Panc1 (cell line): ENCODE measurements at regions not wholly inside any gene's neighbourhood (a gene's known extent, or its start where the extent isn't known, plus 50 kb on each side); places are given as distances from the start of the nearest gene placed in this dataset.

ENCODE experiments used
- ATAC-seq: fragments of 200-7000 bp; cut with Tn5 transposase; 2 replicates; pipeline ENCODE4 v1.9.1; 2020; ENCODE audit warnings: mild to moderate bottlenecking, moderate library complexity
- BruUV-seq: library from RNA; stranded (reverse); fragments of 400-500 nt; replicated peaks from 2 replicates; lab custom pipeline; 2021; lab: Mats Ljungman, UMichigan
- CTCF ChIA-PET: fragments of 300-600 bp; sonication (Branson Sonifier 250); formaldehyde crosslinking; loops from one replicate; lab custom pipeline; 2022; ENCODE audit warnings: antibody characterized with exemption; lab: Charles Lee
- POLR2A ChIA-PET: fragments of 300-600 bp; sonication (Branson Sonifier 250); formaldehyde crosslinking; loops from one replicate; lab custom pipeline; 2022; ENCODE audit warnings: antibody characterized with exemption; lab: Charles Lee
- DNase-seq: peaks from one replicate; pipeline ENCODE4 v3.0.0-alpha.2; 2010; ENCODE audit warnings: low read depth, low spot score
- H3K27ac ChIP-seq: 2 replicates; pipeline ENCODE4 v1.5.1; 2011; ENCODE audit warnings: mild to moderate bottlenecking, low read length, inconsistent platforms
- H3K27me3 ChIP-seq: fragments of 200-500 bp; sonication (Bioruptor generic); 2 replicates; pipeline ENCODE4 v1.6.0; 2014; ENCODE audit warnings: low read length, inconsistent platforms; ENCODE audit not compliant: control insufficient read depth, insufficient read depth
- H3K36me3 ChIP-seq: fragments of 200-500 bp; sonication (Bioruptor generic); 2 replicates; pipeline ENCODE4 v1.5.1; 2014; ENCODE audit warnings: inconsistent platforms, mild to moderate bottlenecking, low read length, moderate library complexity; ENCODE audit not compliant: control insufficient read depth, insufficient read depth
- H3K4me1 ChIP-seq: 2 replicates; pipeline ENCODE4 v1.5.1; 2011; ENCODE audit warnings: inconsistent platforms, mild to moderate bottlenecking, low read length, moderate library complexity; ENCODE audit not compliant: control insufficient read depth, insufficient read depth
- H3K4me3 ChIP-seq, 2 experiments: 2 replicates each; pipeline ENCODE4 v1.5.1; 2011 to 2012; ENCODE audit warnings: low read depth in 2 of 2, low read length in 2 of 2, mild to moderate bottlenecking in 2 of 2, inconsistent platforms in 1 of 2, moderate library complexity in 1 of 2
- H3K9me3 ChIP-seq: fragments of 200-500 bp; sonication (Bioruptor generic); 2 replicates; pipeline ENCODE4 v1.5.1; 2014; ENCODE audit warnings: low read depth, mild to moderate bottlenecking, inconsistent platforms, low read length, moderate library complexity; ENCODE audit not compliant: control insufficient read depth, insufficient read depth
- CTCF ChIP-seq: fragments of 450-650 bp; IDR thresholded peaks from 2 replicates; pipeline ENCODE4 v1.5.1; 2017; ENCODE audit warnings: mild to moderate bottlenecking
- POLR2AphosphoS5 ChIP-seq: IDR thresholded peaks from 2 replicates; pipeline ENCODE4 v1.6.1; 2012; ENCODE audit warnings: mild to moderate bottlenecking, low read depth, low read length, moderate library complexity
- REST ChIP-seq, 2 experiments: IDR thresholded peaks; 2 replicates each; pipeline ENCODE4 v1.6.1; 2011 to 2012; ENCODE audit warnings: low read depth in 2 of 2, control low read depth in 1 of 2, low read length in 1 of 2, mild to moderate bottlenecking in 1 of 2, moderate library complexity in 1 of 2; ENCODE audit not compliant: insufficient read depth in 1 of 2
- SIN3A ChIP-seq: IDR thresholded peaks from 2 replicates; pipeline ENCODE4 v1.6.1; 2012; ENCODE audit warnings: low read depth, mild to moderate bottlenecking, low read length, moderate library complexity, borderline replicate concordance; ENCODE audit not compliant: insufficient read depth
- TCF7L2 ChIP-seq: IDR thresholded peaks from 2 replicates; pipeline ENCODE4 v1.6.1; 2011; ENCODE audit warnings: mild to moderate bottlenecking, low read depth, low read length, inconsistent platforms
- in situ Hi-C: cut with HindIII; loops from 2 replicates; pipeline ENCODE4 v1.10.0; 2016; ENCODE audit warnings: low sequenced_read_pairs, low pct_unique_long_range_greater_than_20kb
- intact Hi-C: fragments of 100-400 bp; cut with micrococcal nuclease; formaldehyde crosslinking; loops from one replicate; pipeline ENCODE4 v1.10.0; 2022; ENCODE audit not compliant: unreplicated experiment

DNA sequence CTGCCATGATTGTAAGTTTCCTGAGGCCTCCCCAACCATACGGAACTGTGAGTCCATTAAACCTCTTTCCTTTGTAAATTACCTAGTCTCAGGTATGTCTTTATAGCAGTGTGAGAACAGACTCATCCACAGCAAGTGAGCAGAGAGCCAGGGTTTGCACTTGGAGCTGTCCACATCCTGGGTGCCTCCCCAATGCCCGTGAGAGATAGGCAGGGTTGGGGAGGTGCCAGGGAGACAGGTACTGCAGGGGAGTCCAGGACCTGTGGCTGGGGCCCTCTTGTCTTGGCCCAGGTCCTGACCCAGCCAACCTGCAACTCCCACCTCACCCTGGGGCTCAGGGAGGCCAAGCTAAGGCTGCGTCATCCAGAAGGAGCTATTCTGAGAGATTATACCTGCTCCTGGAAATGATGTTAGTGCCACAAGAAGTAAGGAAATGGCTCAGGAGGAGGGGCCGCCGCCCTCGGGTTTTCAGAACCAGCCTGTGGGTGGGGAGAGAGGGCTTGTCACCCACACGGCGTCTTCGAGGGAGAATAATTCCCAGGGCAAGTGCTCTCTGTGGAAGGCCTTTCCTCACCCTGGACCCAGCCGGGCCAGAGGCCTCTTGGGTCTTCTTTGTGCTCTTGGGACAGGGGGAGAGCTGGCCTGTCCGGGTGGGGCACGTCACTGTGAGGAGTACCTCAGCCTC, 66.5 kb downstream of the ADRA2C start:
- intact Hi-C loops, result no loop called here
- ChIA-PET CTCF (no interaction called here), POLR2A (no interaction called here)
- TF ChIP-seq CTCF (no peak), REST (IDR thresholded peaks at IDR 0.05; ENCODE audit: insufficient read depth in 1 of 2, low read depth in 2 of 2, low read length in 1 of 2) (no peak), POLR2AphosphoS5 (no peak), SIN3A (no peak), TCF7L2 (no peak)
- H3K27ac ChIP-seq, result no peak overlapping the region
- no peaks in the 10 kb centered on the region for H3K27me3 ChIP-seq
- H3K36me3 ChIP-seq, result no peaks in the 10 kb centered on the region
- no peaks in the 10 kb centered on the region for H3K9me3 ChIP-seq
- in situ Hi-C loops, result no loop called here
- H3K4me3 ChIP-seq, result no peak overlapping the region
- BruUV-seq, result no TSS peak
- ATAC-seq, result no peak
- DNase-seq, result no peak
- peaks cover 5% of the 10 kb centered on the region; the same call in 1 of the 2 replicates for H3K4me1 ChIP-seq

- Histone ChIP-seq H3K27me3 (no peaks in the 10 kb centered on the region), H3K4me1 (peaks cover under 1% of the 10 kb centered on the region; the same call in 1 of the 2 replicates), H3K36me3 (no peaks in the 10 kb centered on the region), H3K27ac (no peak overlapping the region), H3K4me3 (no peak overlapping the region), H3K9me3 (no peaks in the 10 kb centered on the region)
- CTCF ChIA-PET, result no interaction called here
- intact Hi-C loops, result no loop called here
- TF ChIP-seq CTCF (no peak), POLR2AphosphoS5 (no peak), SIN3A (no peak), REST (IDR thresholded peaks at IDR 0.05; ENCODE audit: insufficient read depth in 1 of 2, low read depth in 2 of 2, low read length in 1 of 2) (no peak), TCF7L2 (no peak)
- DNase-seq (no peak), ATAC-seq (no peak)
- in situ Hi-C loops, result no loop called here
- BruUV-seq, result no TSS peak
- POLR2A ChIA-PET, result no interaction called here
Observed at GRCh38 chr4:3833326-3833989, 67.3 kb downstream of the ADRA2C start.
